Astrocyte (in vitro differentiated cells and primary cell): ENCODE measurements at regions not wholly inside any gene's neighbourhood (a gene's known extent, or its start where the extent isn't known, plus 50 kb on each side); places are given as distances from the start of the nearest gene placed in this dataset.

ENCODE experiments used
- DNase-seq: peaks from one replicate; pipeline ENCODE4 v3.0.0-alpha.2; 2010; ENCODE audit warnings: low read depth
- FAIRE-seq: peaks from 2 replicates; lab custom pipeline; 2011; peaks lifted over from hg19 to GRCh38; lab: Jason Lieb, UNC
- H2AFZ ChIP-seq: 2 replicates; pipeline ENCODE4 v1.6.0; 2012; ENCODE audit warnings: low read depth, low read length, inconsistent platforms
- H3K27ac ChIP-seq: 2 replicates; pipeline ENCODE4 v1.5.1; 2011; ENCODE audit warnings: low read depth, low read length, inconsistent platforms
- H3K27me3 ChIP-seq: 2 replicates; pipeline ENCODE4 v1.6.0; 2011; ENCODE audit warnings: low read length, inconsistent platforms; ENCODE audit not compliant: insufficient read depth
- H3K36me3 ChIP-seq: 2 replicates; pipeline ENCODE4 v1.5.1; 2011; ENCODE audit warnings: low read length, inconsistent platforms; ENCODE audit not compliant: insufficient read depth
- H3K4me1 ChIP-seq: 2 replicates; pipeline ENCODE4 v1.5.1; 2011; ENCODE audit warnings: low read length, inconsistent platforms; ENCODE audit not compliant: insufficient read depth
- H3K4me2 ChIP-seq: 2 replicates; pipeline ENCODE4 v1.6.0; 2012; ENCODE audit warnings: low read length, inconsistent platforms
- H3K4me3 ChIP-seq: 2 replicates; pipeline ENCODE4 v1.5.1; 2011; ENCODE audit warnings: low read depth, mild to moderate bottlenecking, low read length, inconsistent platforms; ENCODE audit not compliant: insufficient read depth
- H3K79me2 ChIP-seq: 2 replicates; pipeline ENCODE4 v1.6.0; 2012; ENCODE audit warnings: mild to moderate bottlenecking, low read length, inconsistent platforms; ENCODE audit not compliant: insufficient read depth
- H3K9ac ChIP-seq: 2 replicates; pipeline ENCODE4 v1.6.0; 2012; ENCODE audit warnings: mild to moderate bottlenecking, low read length, inconsistent platforms
- H3K9me3 ChIP-seq: 2 replicates; pipeline ENCODE4 v1.5.1; 2012; ENCODE audit warnings: low read depth, mild to moderate bottlenecking, low read length, inconsistent platforms; ENCODE audit not compliant: insufficient read depth
- H4K20me1 ChIP-seq: 2 replicates; pipeline ENCODE4 v1.6.0; 2012; ENCODE audit warnings: low read length, inconsistent platforms; ENCODE audit not compliant: insufficient read depth
- H3K27ac Mint-ChIP-seq: one replicate; pipeline ENCODE4 v1.8.0; 2021; ENCODE audit warnings: mild to moderate bottlenecking, mixed read lengths; ENCODE audit not compliant: unreplicated experiment
- H3K27me3 Mint-ChIP-seq: one replicate; pipeline ENCODE4 v1.8.0; 2021; ENCODE audit warnings: low read depth, mixed read lengths; ENCODE audit not compliant: unreplicated experiment
- H3K36me3 Mint-ChIP-seq: one replicate; pipeline ENCODE4 v1.8.0; 2021; ENCODE audit warnings: low read depth, mixed read lengths; ENCODE audit not compliant: unreplicated experiment
- H3K4me1 Mint-ChIP-seq: one replicate; pipeline ENCODE4 v1.8.0; 2021; ENCODE audit warnings: low read depth, mixed read lengths; ENCODE audit not compliant: unreplicated experiment
- H3K4me3 Mint-ChIP-seq: one replicate; pipeline ENCODE4 v1.8.0; 2021; ENCODE audit warnings: mild to moderate bottlenecking, moderate library complexity, mixed read lengths; ENCODE audit not compliant: unreplicated experiment
- H3K9me3 Mint-ChIP-seq: one replicate; pipeline ENCODE4 v1.8.0; 2021; ENCODE audit warnings: mild to moderate bottlenecking, mixed read lengths; ENCODE audit not compliant: unreplicated experiment
- CTCF ChIP-seq: IDR thresholded peaks from 2 replicates; pipeline ENCODE4 v1.5.1; 2011; ENCODE audit warnings: low read depth, mild to moderate bottlenecking, inconsistent platforms, low read length, moderate library complexity; ENCODE audit not compliant: insufficient read depth
- EZH2 ChIP-seq: IDR thresholded peaks from 2 replicates; pipeline ENCODE4 v1.6.1; 2012; ENCODE audit warnings: mild to moderate bottlenecking, low read length, inconsistent platforms; ENCODE audit not compliant: insufficient read depth

GRCh38 chrX:38886112-38886511, 84.9 kb downstream of the MID1IP1 start:
- FAIRE-seq: peak; percentile 93
- no peaks in the 10 kb centered on the region for H3K27me3 Mint-ChIP-seq
- Histone ChIP-seq H3K9me3 (no peaks in the 10 kb centered on the region), H2AFZ (no peak overlapping the region), H3K27me3 (no peaks in the 10 kb centered on the region), H3K36me3 (no peaks in the 10 kb centered on the region), H3K27ac (no peak overlapping the region), H3K4me3 (no peak overlapping the region), H3K4me1 (no peaks in the 10 kb centered on the region), H3K4me2 (no peak overlapping the region), H4K20me1 (no peaks in the 10 kb centered on the region), H3K9ac (no peak overlapping the region), H3K79me2 (no peaks in the 10 kb centered on the region)
- H3K36me3 Mint-ChIP-seq: no peaks in the 10 kb centered on the region
- no peaks in the 10 kb centered on the region for H3K4me1 Mint-ChIP-seq
- no peaks in the 10 kb centered on the region for H3K9me3 Mint-ChIP-seq
- no peak overlapping the region for H3K27ac Mint-ChIP-seq
- no peak overlapping the region for H3K4me3 Mint-ChIP-seq
- TF ChIP-seq CTCF (no peak), EZH2 (no peak)
- DNase-seq: no peak

- Mint-ChIP-seq H3K36me3 (no peaks in the 10 kb centered on the region), H3K9me3 (no peaks in the 10 kb centered on the region), H3K4me1 (peaks cover 7% of the 10 kb centered on the region), H3K27me3 (no peaks in the 10 kb centered on the region), H3K27ac (no peak overlapping the region), H3K4me3 (no peak overlapping the region)
- Histone ChIP-seq H3K79me2 (no peaks in the 10 kb centered on the region), H3K27me3 (no peaks in the 10 kb centered on the region), H3K9me3 (no peaks in the 10 kb centered on the region), H3K27ac (no peak overlapping the region), H3K36me3 (no peaks in the 10 kb centered on the region), H2AFZ (no peak overlapping the region), H3K4me1 (peaks cover 6% of the 10 kb centered on the region), H4K20me1 (no peaks in the 10 kb centered on the region), H3K9ac (no peak overlapping the region), H3K4me2 (no peak overlapping the region), H3K4me3 (no peak overlapping the region)
- no peak for DNase-seq
- TF ChIP-seq EZH2: no peak
- TF ChIP-seq CTCF: no peak
- FAIRE-seq: peak; percentile 98
Measured at GRCh38 chrX:38887222-38887621, 86.0 kb downstream of the MID1IP1 start.

- Histone ChIP-seq H3K4me2 (no peak overlapping the region), H3K36me3 (no peaks in the 10 kb centered on the region), H3K27ac (no peak overlapping the region), H4K20me1 (no peaks in the 10 kb centered on the region), H3K9ac (no peak overlapping the region), H3K4me3 (no peak overlapping the region), H3K79me2 (no peaks in the 10 kb centered on the region), H3K9me3 (no peaks in the 10 kb centered on the region), H2AFZ (no peak overlapping the region), H3K27me3 (no peaks in the 10 kb centered on the region), H3K4me1 (peaks cover 6% of the 10 kb centered on the region)
- Mint-ChIP-seq H3K4me1 (peaks cover 23% of the 10 kb centered on the region), H3K36me3 (no peaks in the 10 kb centered on the region), H3K4me3 (no peak overlapping the region), H3K9me3 (no peaks in the 10 kb centered on the region), H3K27ac (no peak overlapping the region), H3K27me3 (no peaks in the 10 kb centered on the region)
- no peak for FAIRE-seq
- DNase-seq: no peak
- TF ChIP-seq CTCF (no peak), EZH2 (no peak)
Measured at GRCh38 chrX:38890326-38890725, 89.1 kb downstream of the MID1IP1 start.
